IPS-15b (cell line): ENCODE measurements at regions not wholly inside any gene's neighbourhood (a gene's known extent, or its start where the extent isn't known, plus 50 kb on each side); places are given as distances from the start of the nearest gene placed in this dataset.

Experiments
- H3K27me3 ChIP-seq: one replicate; pipeline ENCODE4 v1.6.1; 2013; ENCODE audit warnings: low read length; ENCODE audit not compliant: control insufficient read depth, insufficient read depth
- H3K36me3 ChIP-seq: one replicate; pipeline ENCODE4 v1.6.1; 2013; ENCODE audit warnings: low read length; ENCODE audit not compliant: control insufficient read depth, insufficient read depth
- H3K4me1 ChIP-seq: one replicate; pipeline ENCODE4 v1.6.1; 2013; ENCODE audit warnings: mild to moderate bottlenecking, low read length; ENCODE audit not compliant: control insufficient read depth, insufficient read depth
- H3K4me3 ChIP-seq: one replicate; pipeline ENCODE4 v1.5.1; 2013; ENCODE audit warnings: low read depth, low read length
- H3K9ac ChIP-seq: one replicate; pipeline ENCODE4 v1.6.1; 2013; ENCODE audit warnings: low read depth, mild to moderate bottlenecking, low read length
- H3K9me3 ChIP-seq: one replicate; pipeline ENCODE4 v1.6.1; 2013; ENCODE audit warnings: mild to moderate bottlenecking, low read length; ENCODE audit not compliant: control insufficient read depth, insufficient read depth

GRCh38 chr1:36669262-36669661, 186.5 kb upstream of the CSF3R start:
- H3K9me3 ChIP-seq = no peaks in the 10 kb centered on the region
- H3K4me3 ChIP-seq = no peak overlapping the region
- no peaks in the 10 kb centered on the region for H3K27me3 ChIP-seq
- no peak overlapping the region for H3K9ac ChIP-seq
- H3K36me3 ChIP-seq = no peaks in the 10 kb centered on the region
- peaks cover 15% of the 10 kb centered on the region for H3K4me1 ChIP-seq

GRCh38 chr1:36667836-36668235, 185.1 kb upstream of the CSF3R start:
- Histone ChIP-seq H3K9ac (no peak overlapping the region), H3K4me1 (peaks cover 6% of the 10 kb centered on the region), H3K27me3 (no peaks in the 10 kb centered on the region), H3K9me3 (no peaks in the 10 kb centered on the region), H3K36me3 (no peaks in the 10 kb centered on the region), H3K4me3 (no peak overlapping the region)

GRCh38 chr1:36667256-36667655, 184.5 kb upstream of the CSF3R start:
- Histone ChIP-seq H3K36me3 (no peaks in the 10 kb centered on the region), H3K9ac (no peak overlapping the region), H3K4me3 (no peak overlapping the region), H3K4me1 (peaks cover under 1% of the 10 kb centered on the region), H3K27me3 (no peaks in the 10 kb centered on the region), H3K9me3 (no peaks in the 10 kb centered on the region)

DNA sequence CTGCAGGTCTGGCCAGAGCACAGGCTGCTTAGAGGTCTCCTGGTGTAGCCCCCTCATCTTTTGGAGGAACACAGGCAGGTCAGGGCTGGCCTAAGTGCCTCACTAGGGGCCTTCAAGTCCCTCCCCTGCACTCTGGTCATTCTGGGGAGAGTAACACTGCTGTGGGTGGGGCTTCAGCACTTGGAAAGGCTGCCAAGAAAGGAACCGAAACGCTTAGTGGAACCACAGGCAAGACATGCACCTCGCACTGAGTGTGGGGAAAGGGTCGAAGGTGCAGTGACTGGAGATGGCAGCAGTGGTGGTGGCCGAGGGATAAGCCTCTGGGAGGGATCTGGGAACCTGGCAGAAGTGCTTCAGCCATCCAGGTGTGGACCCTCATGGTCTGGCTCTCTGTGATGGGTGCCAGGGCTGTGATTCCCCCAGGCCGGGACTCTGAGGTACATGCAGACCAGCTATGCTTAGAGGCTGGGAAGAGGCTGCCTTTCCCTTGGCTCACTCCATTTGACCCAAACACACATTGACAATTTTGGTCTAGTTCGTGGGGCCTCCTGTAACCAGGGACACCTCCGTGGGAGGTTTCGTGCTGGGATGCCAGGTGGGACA, 182.9 kb upstream of the CSF3R start:
- Histone ChIP-seq H3K27me3 (no peaks in the 10 kb centered on the region), H3K36me3 (no peaks in the 10 kb centered on the region), H3K9ac (no peak overlapping the region), H3K9me3 (no peaks in the 10 kb centered on the region), H3K4me1 (no peaks in the 10 kb centered on the region), H3K4me3 (no peak overlapping the region)

DNA sequence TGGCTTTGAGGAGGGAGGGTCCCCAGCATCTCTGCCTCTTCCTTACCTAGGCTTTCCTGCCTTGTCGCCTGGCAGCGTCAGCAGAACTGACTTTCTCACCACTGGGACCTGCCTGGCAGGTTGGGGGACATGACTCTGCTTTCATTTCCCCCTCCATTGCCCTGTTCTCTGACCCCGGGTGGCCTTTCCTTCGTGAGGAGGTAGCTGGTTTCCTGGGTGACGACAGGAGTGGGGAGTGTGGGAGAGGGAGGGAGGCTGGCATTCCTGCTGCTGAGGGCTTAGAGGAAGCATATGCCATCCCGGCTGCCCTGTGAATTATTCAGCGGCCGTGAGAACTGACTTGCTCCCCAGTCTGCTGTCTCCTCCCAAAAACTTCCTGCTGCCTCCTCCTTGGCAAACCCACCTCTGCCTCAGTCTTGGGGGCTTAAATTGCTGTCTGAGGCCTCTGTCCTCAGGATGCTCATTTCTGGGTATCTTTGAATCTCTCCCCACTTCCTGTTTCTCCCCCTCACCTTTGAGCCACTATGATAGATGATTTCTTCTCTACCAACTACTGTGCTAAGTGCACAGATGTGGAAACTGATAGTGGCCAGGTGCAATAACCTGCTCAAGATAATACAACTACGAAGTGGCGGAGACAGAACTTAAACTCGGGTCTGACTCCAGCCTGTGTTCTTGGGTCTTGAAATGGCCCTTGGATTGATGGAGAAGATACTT, 182.0 kb upstream of the CSF3R start:
- Histone ChIP-seq H3K4me1 (no peaks in the 10 kb centered on the region), H3K9me3 (no peaks in the 10 kb centered on the region), H3K4me3 (no peak overlapping the region), H3K9ac (no peak overlapping the region), H3K36me3 (no peaks in the 10 kb centered on the region), H3K27me3 (no peaks in the 10 kb centered on the region)

- Histone ChIP-seq H3K4me1 (no peaks in the 10 kb centered on the region), H3K9ac (no peak overlapping the region), H3K4me3 (no peak overlapping the region), H3K27me3 (no peaks in the 10 kb centered on the region), H3K9me3 (no peaks in the 10 kb centered on the region), H3K36me3 (no peaks in the 10 kb centered on the region)
Observed at GRCh38 chr1:36663772-36664430, 181.2 kb upstream of the CSF3R start.

DNA sequence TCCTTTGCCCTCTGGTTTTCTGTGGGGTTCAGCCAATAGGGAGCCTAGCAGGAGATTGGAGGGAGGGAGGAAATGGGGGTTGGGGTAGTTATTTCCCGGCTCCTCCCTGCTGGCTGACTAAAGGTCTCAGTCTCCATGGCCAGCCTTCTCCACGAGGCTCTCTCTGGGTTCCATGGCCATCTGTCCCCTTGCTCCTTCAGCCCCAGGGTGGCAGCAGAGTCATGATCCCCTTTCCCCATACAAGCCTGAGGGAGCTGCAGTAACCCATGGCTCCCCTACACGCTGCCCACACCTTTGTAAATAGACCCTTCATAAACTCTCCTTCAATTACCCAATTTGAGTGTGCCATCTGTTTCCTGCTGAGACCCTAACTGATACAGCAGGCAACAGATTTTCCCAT, 176.1 kb upstream of the CSF3R start:
- H3K36me3 ChIP-seq = no peaks in the 10 kb centered on the region
- no peaks in the 10 kb centered on the region for H3K9me3 ChIP-seq
- H3K9ac ChIP-seq = no peak overlapping the region
- no peaks in the 10 kb centered on the region for H3K27me3 ChIP-seq
- H3K4me3 ChIP-seq = no peak overlapping the region
- H3K4me1 ChIP-seq = no peaks in the 10 kb centered on the region

DNA sequence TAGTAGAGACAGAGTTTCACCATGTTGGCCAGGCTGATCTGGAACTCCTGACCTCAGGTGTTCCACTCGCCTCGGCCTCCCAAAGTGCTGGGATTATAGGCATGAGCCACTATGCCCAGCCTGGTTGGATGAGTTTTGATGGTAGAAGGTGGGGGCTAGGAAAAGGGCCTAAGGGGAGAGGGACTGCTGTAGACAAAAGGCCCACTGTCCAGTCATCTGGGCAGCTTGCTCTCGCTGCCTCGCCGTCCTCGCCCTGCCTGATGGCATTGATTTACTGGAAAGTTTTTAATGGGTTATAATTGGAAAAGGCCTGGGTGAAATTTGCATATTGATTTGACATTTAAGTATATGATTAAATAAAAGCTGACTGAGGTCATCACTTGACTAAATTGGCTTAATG, 175.1 kb upstream of the CSF3R start:
- H3K27me3 ChIP-seq = no peaks in the 10 kb centered on the region
- no peak overlapping the region for H3K4me3 ChIP-seq

DNA sequence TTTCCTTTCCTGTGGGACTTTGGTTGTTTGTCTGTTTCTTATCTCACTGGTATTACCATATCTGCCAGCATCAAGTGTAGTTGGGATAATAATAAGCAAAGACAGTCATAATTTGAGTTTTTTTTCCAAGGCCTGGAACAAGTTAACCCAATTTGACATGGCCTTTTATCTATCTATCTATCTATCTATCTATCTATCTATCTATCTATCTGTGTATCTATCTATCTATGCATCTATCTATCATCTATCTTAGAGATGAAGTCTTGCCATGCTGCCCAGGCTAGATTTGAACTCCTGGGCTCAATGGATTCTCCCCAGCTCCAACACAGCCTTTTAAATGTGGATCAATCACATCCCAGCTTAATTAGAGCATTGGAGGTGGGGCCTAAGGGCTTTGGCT, 174.1 kb upstream of the CSF3R start:
- H3K4me3 ChIP-seq = no peak overlapping the region
- H3K9me3 ChIP-seq = no peaks in the 10 kb centered on the region
- H3K9ac ChIP-seq = no peak overlapping the region
- no peaks in the 10 kb centered on the region for H3K36me3 ChIP-seq
- H3K27me3 ChIP-seq = no peaks in the 10 kb centered on the region
- no peaks in the 10 kb centered on the region for H3K4me1 ChIP-seq

More for the DNA sequence above, 175.1 kb upstream of the CSF3R start:
- H3K9ac ChIP-seq = no peak overlapping the region
- H3K36me3 ChIP-seq = no peaks in the 10 kb centered on the region
- no peaks in the 10 kb centered on the region for H3K4me1 ChIP-seq
- no peaks in the 10 kb centered on the region for H3K9me3 ChIP-seq

- Histone ChIP-seq H3K27me3 (no peaks in the 10 kb centered on the region), H3K4me3 (no peak overlapping the region), H3K4me1 (no peaks in the 10 kb centered on the region), H3K9ac (no peak overlapping the region), H3K9me3 (no peaks in the 10 kb centered on the region), H3K36me3 (no peaks in the 10 kb centered on the region)
Observed at GRCh38 chr1:36656271-36656670, 173.6 kb upstream of the CSF3R start.

GRCh38 chr1:36654586-36654985, 171.9 kb upstream of the CSF3R start:
- H3K4me1 ChIP-seq = no peaks in the 10 kb centered on the region
- H3K36me3 ChIP-seq = no peaks in the 10 kb centered on the region
- no peaks in the 10 kb centered on the region for H3K9me3 ChIP-seq
- peaks cover 3% of the 10 kb centered on the region for H3K27me3 ChIP-seq
- H3K4me3 ChIP-seq = no peak overlapping the region
- no peak overlapping the region for H3K9ac ChIP-seq

DNA sequence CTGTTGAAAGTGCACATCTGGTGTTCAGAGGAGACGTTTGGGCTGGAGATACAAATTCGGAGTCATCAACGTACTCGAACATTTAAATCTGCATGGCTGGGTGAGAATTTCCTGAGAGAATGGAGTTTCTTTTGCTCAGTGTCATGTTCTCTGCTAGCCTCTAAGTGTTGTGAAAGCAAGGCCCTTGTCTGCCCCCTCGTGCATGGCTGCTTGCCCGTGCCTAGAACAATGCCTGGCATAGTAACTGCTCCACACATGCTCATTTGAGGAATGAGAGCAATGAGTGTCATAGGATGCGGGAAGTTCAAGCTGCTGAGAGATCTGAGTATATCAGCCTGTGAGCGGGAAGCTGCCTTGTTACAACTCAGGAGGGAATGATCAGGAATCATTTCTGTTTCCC, 171.1 kb upstream of the CSF3R start:
- H3K4me3 ChIP-seq = no peak overlapping the region
- peaks cover 3% of the 10 kb centered on the region for H3K27me3 ChIP-seq
- no peaks in the 10 kb centered on the region for H3K36me3 ChIP-seq
- H3K4me1 ChIP-seq = no peaks in the 10 kb centered on the region
- no peaks in the 10 kb centered on the region for H3K9me3 ChIP-seq
- no peak overlapping the region for H3K9ac ChIP-seq
